Endothelial cell (in vitro differentiated cells): ENCODE measurements at regions not wholly inside any gene's neighbourhood (a gene's known extent, or its start where the extent isn't known, plus 50 kb on each side); places are given as distances from the start of the nearest gene placed in this dataset.

Experiments
- DNase-seq: peaks from one replicate; pipeline ENCODE4 v3.0.0; 2021; ENCODE audit warnings: low spot score
- H3K27ac Mint-ChIP-seq: one replicate; pipeline ENCODE4 v1.8.0; 2021; ENCODE audit warnings: mixed read lengths, inconsistent platforms; ENCODE audit not compliant: unreplicated experiment
- H3K27me3 Mint-ChIP-seq: one replicate; pipeline ENCODE4 v1.8.0; 2021; ENCODE audit warnings: mild to moderate bottlenecking, moderate library complexity, mixed read lengths, inconsistent platforms; ENCODE audit not compliant: unreplicated experiment
- H3K36me3 Mint-ChIP-seq: one replicate; pipeline ENCODE4 v1.8.0; 2021; ENCODE audit warnings: mild to moderate bottlenecking, low read depth, mixed read lengths, inconsistent platforms; ENCODE audit not compliant: unreplicated experiment
- H3K4me1 Mint-ChIP-seq: one replicate; pipeline ENCODE4 v1.8.0; 2021; ENCODE audit warnings: mild to moderate bottlenecking, mixed read lengths, inconsistent platforms; ENCODE audit not compliant: unreplicated experiment
- H3K4me3 Mint-ChIP-seq: one replicate; pipeline ENCODE4 v1.8.0; 2021; ENCODE audit warnings: mild to moderate bottlenecking, mixed read lengths, inconsistent platforms; ENCODE audit not compliant: unreplicated experiment
- H3K9me3 Mint-ChIP-seq: one replicate; pipeline ENCODE4 v1.8.0; 2021; ENCODE audit warnings: mixed read lengths, inconsistent platforms; ENCODE audit not compliant: unreplicated experiment
- CTCF ChIP-seq: fragments of 200-600 bp; sonication (generic); IDR thresholded peaks from one replicate; pipeline ENCODE4 v1.5.0; 2021; ENCODE audit warnings: antibody characterized with exemption; ENCODE audit not compliant: unreplicated experiment

DNA sequence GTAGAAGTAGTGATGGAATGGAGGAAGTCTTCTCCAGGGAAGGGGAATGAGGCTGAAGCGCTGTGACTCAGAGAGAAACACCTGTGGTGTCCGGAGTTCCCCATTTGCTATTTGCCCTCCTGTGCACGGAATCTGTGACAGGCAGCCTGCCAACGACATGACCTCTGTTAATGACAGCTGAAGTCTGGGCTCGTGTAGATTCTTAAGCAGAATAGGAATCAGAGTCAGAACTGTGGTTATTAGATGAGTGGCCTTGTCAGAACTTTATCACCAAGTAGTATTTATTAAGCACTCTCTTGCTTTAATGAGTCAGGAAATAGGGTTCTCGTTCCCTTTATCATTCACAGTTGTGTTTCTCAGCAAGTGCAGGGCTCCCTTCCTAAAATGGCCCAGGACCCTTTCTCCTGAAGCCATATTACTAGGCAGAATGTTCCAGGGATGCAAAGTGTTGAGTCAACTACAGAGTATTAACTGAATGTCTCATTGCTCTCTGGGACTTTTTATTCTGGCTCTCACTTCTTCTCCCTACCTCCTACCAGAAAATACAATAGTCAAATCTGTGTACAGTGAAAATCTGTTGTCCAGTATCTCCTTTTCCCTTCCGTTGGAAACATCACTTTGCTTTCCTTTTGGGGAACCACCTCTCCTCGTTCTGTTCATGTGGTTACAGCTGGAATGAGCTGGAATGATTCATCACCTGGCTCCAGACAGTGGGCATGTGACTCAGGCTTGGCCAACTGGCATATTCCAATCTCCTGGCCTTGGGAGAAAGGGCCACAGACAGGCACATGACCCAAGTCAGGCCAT, 77.8 kb upstream of the MAX start:
- H3K27ac Mint-ChIP-seq = no peak overlapping the region
- H3K4me3 Mint-ChIP-seq = no peak overlapping the region
- H3K4me1 Mint-ChIP-seq = no peaks in the 10 kb centered on the region
- peaks cover 4% of the 10 kb centered on the region for H3K9me3 Mint-ChIP-seq
- no peaks in the 10 kb centered on the region for H3K36me3 Mint-ChIP-seq
- peaks cover 1% of the 10 kb centered on the region for H3K27me3 Mint-ChIP-seq
- TF ChIP-seq CTCF = no peak
- DNase-seq = no peak

DNA sequence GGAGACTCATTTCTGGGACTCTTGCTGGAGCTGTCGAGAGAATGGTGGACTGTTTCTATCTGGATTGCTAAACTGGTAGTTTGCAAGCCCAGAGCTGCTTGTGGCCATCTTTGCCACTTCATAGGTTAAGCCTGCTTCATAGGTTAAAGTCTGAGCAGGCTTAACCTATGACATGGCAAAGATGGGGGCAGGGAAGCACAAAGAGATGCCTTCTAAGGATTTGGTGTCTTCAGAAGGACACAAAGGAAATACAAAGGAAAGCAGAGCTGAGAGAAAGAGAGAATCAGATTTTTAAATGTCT, 78.4 kb upstream of the MAX start:
- no peak for TF ChIP-seq CTCF
- Mint-ChIP-seq H3K36me3 (no peaks in the 10 kb centered on the region), H3K27ac (no peak overlapping the region), H3K4me3 (no peak overlapping the region), H3K9me3 (peaks cover 4% of the 10 kb centered on the region), H3K27me3 (peaks cover 1% of the 10 kb centered on the region), H3K4me1 (no peaks in the 10 kb centered on the region)
- DNase-seq = no peak

DNA sequence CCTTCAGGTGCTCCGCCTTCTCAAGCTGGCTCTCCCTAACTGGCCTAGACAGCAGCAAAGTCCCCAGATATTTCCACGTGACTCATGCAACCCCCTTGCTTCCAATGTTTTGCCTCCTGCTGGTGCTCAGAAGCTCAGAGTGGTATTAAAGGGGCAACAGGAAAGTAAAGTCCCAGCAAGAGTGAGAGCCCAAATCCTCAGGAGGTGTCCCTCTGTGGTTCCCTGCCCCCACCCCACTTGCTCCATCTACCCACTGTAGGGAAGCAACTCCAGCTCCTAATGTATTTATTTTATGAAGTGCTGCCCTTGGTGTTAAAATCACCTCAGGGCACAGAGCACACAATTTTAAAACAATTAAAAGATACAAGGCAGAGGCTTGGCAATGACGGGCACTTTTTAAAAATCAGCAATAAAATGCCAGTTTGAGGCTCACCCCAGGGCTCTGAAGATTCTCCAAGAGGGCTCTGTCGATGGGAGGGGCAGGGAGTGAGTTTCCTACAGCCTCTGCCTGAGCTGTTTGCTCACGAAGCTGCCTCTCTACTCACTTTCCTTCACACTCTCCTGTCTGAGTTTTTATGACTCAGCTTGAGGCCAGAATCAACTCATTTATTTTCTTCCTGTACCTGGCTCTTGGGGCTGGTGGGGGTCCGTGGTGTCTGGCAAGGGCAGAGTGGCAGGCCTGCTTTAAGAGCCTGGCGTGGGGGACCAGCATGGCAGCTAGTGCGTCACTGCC, 81.9 kb upstream of the MAX start:
- Mint-ChIP-seq H3K27ac (no peak overlapping the region), H3K9me3 (peaks cover 4% of the 10 kb centered on the region), H3K27me3 (peaks cover 4% of the 10 kb centered on the region), H3K4me1 (no peaks in the 10 kb centered on the region), H3K4me3 (no peak overlapping the region), H3K36me3 (no peaks in the 10 kb centered on the region)
- TF ChIP-seq CTCF = no peak
- no peak for DNase-seq

DNA sequence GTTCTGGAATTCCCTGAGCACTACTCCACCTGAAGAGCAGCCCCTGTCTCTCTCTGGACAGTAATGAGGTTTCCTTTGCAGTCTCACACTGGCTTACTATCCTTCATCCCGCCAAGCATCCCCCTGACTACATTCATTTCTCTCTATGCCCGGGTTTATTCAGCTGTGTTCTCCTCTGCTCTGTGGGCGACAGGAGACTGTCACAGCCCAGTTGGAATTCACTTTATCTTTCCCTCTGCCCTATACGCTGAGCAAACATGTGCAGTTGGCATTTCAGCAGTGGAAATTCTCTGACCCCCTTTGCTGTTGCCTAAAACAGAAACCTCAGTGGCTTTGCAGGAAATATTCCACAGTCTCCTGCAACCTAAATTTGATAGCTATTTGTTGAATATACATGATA, 83.5 kb upstream of the MAX start:
- Mint-ChIP-seq H3K9me3 (peaks cover 4% of the 10 kb centered on the region), H3K27me3 (peaks cover 4% of the 10 kb centered on the region), H3K4me1 (no peaks in the 10 kb centered on the region), H3K36me3 (no peaks in the 10 kb centered on the region), H3K4me3 (no peak overlapping the region), H3K27ac (no peak overlapping the region)
- no peak for DNase-seq
- no peak for TF ChIP-seq CTCF

DNA sequence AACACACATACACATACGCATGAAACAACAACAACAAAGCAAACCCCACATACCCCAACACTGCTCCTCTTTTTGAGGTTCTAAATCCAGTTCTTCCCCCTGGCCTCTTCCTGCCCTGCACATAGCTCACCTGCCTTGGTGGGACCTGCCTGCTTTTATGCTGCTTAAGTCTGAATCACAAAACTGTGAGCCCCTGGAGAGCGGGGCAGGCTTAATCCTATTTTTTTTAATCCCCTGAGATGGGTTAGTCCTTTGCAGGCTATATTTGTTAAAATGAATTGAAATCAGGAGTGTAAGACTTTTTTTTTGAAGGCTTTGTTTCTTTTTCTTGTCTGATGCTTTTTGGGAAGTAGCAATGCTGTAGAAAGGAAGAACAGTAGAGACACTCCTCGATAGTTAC, 84.6 kb upstream of the MAX start:
- no peak for DNase-seq
- Mint-ChIP-seq H3K4me1 (no peaks in the 10 kb centered on the region), H3K27me3 (peaks cover 4% of the 10 kb centered on the region), H3K36me3 (no peaks in the 10 kb centered on the region), H3K27ac (no peak overlapping the region), H3K4me3 (no peak overlapping the region), H3K9me3 (peaks cover 3% of the 10 kb centered on the region)
- TF ChIP-seq CTCF = no peak
